Mucosa of stomach (tissue), 1 donor: ENCODE measurements at regions not wholly inside any gene's neighbourhood (a gene's known extent, or its start where the extent isn't known, plus 50 kb on each side); places are given as distances from the start of the nearest gene placed in this dataset.

Source experiments
- H3K27me3 ChIP-seq: one replicate; pipeline ENCODE4 v1.7.0; 2013; ENCODE audit warnings: mild to moderate bottlenecking, low read length; ENCODE audit not compliant: control insufficient read depth, insufficient read depth
- H3K36me3 ChIP-seq: one replicate; pipeline ENCODE4 v1.7.0; 2013; ENCODE audit warnings: low read length; ENCODE audit not compliant: control insufficient read depth, insufficient read depth
- H3K4me1 ChIP-seq: one replicate; pipeline ENCODE4 v1.7.0; 2013; ENCODE audit warnings: mild to moderate bottlenecking, low read length; ENCODE audit not compliant: control insufficient read depth, insufficient read depth
- H3K4me3 ChIP-seq: one replicate; pipeline ENCODE4 v1.7.0; 2013; ENCODE audit warnings: low read length
- H3K9ac ChIP-seq: one replicate; pipeline ENCODE4 v1.7.0; 2013; ENCODE audit warnings: mild to moderate bottlenecking, low read length, moderate library complexity
- H3K9me3 ChIP-seq: one replicate; pipeline ENCODE4 v1.7.0; 2013; ENCODE audit warnings: mild to moderate bottlenecking, low read length, moderate library complexity; ENCODE audit not compliant: control insufficient read depth
- donor health status: Pancreatic carcinoma.

DNA sequence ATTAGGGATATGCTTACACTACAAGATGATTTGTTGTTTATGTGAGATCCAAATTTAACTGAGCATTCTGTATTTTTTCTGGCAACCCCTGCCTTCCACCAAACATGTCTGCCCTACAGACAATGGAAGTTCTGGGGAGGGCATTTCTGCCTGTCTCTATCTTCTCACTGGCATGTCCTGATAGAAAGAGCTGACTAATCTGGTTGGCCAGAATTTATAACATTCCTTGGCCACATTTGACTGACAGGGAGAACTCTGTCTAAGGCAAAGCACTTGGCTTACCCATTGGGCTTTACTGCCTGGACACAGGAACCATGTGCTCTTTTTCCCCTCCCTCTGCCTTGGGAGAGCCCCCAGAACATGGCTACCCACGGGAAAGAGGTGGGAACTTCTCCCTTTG lies 70.6 kb upstream of the TMEM178A start:
- no peak overlapping the region for H3K9ac ChIP-seq
- no peaks in the 10 kb centered on the region for H3K4me1 ChIP-seq
- no peak overlapping the region for H3K4me3 ChIP-seq
- H3K27me3 ChIP-seq: no peaks in the 10 kb centered on the region
- H3K36me3 ChIP-seq: no peaks in the 10 kb centered on the region
- H3K9me3 ChIP-seq: no peaks in the 10 kb centered on the region

DNA sequence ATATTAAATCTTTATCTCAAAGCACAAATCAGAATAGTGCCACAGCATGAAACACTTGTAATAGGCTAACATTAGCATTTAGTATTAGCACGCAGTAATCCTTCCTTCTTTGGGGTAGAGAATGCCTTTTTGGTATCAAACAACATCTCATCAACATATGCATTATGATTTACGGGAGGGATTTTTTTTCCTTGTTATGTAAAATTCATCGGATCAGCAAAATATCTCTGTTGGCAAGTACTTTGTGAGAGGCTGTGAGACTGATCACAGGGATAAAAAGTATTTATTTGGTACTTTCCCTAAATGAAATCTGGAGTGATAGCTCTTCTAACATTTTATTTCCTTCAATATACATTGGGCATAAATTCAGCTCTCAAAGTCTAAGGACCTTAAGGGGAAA lies 68.4 kb upstream of the TMEM178A start:
- Histone ChIP-seq H3K4me3 (no peak overlapping the region), H3K4me1 (no peaks in the 10 kb centered on the region), H3K9me3 (no peaks in the 10 kb centered on the region), H3K36me3 (no peaks in the 10 kb centered on the region), H3K9ac (no peak overlapping the region), H3K27me3 (no peaks in the 10 kb centered on the region)

- no peak overlapping the region for H3K9ac ChIP-seq
- no peaks in the 10 kb centered on the region for H3K4me1 ChIP-seq
- no peaks in the 10 kb centered on the region for H3K9me3 ChIP-seq
- H3K36me3 ChIP-seq: no peaks in the 10 kb centered on the region
- H3K27me3 ChIP-seq: peaks cover 4% of the 10 kb centered on the region
- H3K4me3 ChIP-seq: no peak overlapping the region
These were observed 63.1 kb upstream of the TMEM178A start for GRCh38 chr2:39602616-39603015.

DNA sequence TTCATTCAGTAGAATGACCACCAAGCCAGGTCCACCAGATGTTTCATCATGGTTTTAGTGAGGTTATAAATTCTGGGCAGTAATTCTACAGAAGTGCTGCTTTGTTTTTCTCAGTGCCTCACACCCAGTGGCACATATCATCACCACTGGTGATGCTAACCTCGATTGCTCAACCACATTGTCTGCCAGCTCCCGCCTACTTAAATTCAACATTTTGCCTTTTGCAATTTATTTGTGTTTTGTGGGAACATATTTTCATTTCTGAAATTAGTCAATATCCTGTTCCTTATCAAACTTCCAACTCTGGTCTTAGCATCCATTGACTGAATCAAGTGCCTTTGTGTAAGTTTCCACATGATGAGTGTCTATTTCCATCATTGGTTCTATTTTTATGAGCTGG lies 62.3 kb upstream of the TMEM178A start:
- Histone ChIP-seq H3K9ac (no peak overlapping the region), H3K4me3 (no peak overlapping the region), H3K9me3 (no peaks in the 10 kb centered on the region), H3K4me1 (no peaks in the 10 kb centered on the region), H3K36me3 (no peaks in the 10 kb centered on the region), H3K27me3 (peaks cover 4% of the 10 kb centered on the region)

DNA sequence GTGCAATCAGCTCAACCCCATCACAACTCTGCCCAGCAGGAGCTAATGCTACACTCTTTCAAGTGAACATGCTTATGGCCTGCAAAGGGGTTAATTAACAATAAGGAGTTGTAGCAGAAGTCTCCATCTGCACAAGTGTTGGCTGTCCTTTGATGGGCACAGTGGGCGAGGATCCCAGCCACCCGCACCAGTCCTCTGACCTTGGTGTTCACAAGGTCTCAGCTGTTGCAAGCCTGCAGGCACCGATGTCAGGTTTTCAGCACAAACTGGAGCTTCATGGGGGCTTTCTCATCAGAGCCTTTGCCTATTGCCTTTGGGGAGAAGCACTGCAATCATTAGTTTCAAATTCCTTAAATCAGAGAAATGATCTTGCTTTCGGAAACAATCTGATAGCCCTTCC lies 60.9 kb upstream of the TMEM178A start:
- Histone ChIP-seq H3K9ac (no peak overlapping the region), H3K27me3 (peaks cover 4% of the 10 kb centered on the region), H3K36me3 (no peaks in the 10 kb centered on the region), H3K4me1 (no peaks in the 10 kb centered on the region), H3K9me3 (no peaks in the 10 kb centered on the region), H3K4me3 (no peak overlapping the region)

GRCh38 chr2:39606585-39606984 lies 59.1 kb upstream of the TMEM178A start:
- Histone ChIP-seq H3K4me3 (no peak overlapping the region), H3K36me3 (no peaks in the 10 kb centered on the region), H3K27me3 (peaks cover 4% of the 10 kb centered on the region), H3K9ac (no peak overlapping the region), H3K4me1 (no peaks in the 10 kb centered on the region), H3K9me3 (no peaks in the 10 kb centered on the region)

DNA sequence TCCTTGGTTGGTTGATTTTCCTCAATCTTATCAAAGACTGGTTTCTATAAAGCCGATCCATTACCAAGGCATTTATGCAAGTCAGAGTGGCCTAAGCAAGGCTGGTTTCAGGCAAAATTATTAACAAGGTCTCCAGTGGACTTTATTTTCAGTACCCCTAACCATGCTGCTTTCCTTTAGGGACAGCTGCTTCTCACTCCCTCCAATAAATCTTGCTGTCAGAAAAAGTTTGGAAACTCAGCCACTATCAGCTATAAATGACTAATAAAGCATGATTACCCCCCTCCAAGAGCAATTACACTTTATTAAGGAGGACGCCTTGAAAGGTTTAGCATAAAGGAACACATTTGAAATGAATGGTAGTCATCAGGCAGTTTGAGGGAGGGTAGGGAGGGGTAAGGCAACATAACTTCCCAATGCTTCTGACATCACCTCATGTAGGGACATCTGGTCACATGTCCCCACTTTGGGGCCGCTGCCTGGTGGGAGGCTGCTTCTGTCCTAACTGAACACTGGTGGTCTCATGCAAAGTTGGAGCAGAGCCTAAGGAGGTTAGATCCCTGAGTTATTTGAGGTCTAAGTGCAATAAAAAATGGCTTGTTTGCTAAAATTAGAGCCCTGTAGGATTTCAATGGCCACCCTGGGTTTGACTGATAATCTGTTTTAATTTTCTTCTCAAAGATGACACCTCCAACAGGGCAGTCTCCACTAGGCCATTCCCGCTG lies 58.0 kb upstream of the TMEM178A start:
- Histone ChIP-seq H3K27me3 (peaks cover 4% of the 10 kb centered on the region), H3K36me3 (no peaks in the 10 kb centered on the region), H3K9ac (no peak overlapping the region), H3K4me1 (no peaks in the 10 kb centered on the region), H3K4me3 (no peak overlapping the region), H3K9me3 (no peaks in the 10 kb centered on the region)

DNA sequence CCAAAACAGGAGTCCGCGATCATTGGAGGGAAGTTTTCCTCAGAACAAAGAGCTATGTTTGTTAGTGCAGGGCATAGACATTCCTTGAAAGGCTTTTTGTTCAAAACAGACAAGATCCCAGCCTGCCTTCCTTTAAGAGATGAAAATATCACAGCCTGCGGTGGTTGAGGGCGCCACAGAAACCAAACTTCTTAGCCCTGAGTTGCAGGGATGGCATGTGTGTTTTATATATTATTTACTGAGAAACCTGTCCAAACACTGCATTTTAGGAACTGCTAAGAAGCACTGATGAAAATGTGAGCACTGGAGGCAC lies 57.5 kb upstream of the TMEM178A start:
- Histone ChIP-seq H3K4me3 (no peak overlapping the region), H3K4me1 (no peaks in the 10 kb centered on the region), H3K27me3 (peaks cover 4% of the 10 kb centered on the region), H3K9ac (no peak overlapping the region), H3K9me3 (no peaks in the 10 kb centered on the region), H3K36me3 (no peaks in the 10 kb centered on the region)

GRCh38 chr2:39608686-39609441 lies 56.9 kb upstream of the TMEM178A start:
- H3K4me3 ChIP-seq: no peak overlapping the region
- no peak overlapping the region for H3K9ac ChIP-seq
- H3K4me1 ChIP-seq: no peaks in the 10 kb centered on the region
- H3K9me3 ChIP-seq: no peaks in the 10 kb centered on the region
- H3K27me3 ChIP-seq: peaks cover 4% of the 10 kb centered on the region
- no peaks in the 10 kb centered on the region for H3K36me3 ChIP-seq

DNA sequence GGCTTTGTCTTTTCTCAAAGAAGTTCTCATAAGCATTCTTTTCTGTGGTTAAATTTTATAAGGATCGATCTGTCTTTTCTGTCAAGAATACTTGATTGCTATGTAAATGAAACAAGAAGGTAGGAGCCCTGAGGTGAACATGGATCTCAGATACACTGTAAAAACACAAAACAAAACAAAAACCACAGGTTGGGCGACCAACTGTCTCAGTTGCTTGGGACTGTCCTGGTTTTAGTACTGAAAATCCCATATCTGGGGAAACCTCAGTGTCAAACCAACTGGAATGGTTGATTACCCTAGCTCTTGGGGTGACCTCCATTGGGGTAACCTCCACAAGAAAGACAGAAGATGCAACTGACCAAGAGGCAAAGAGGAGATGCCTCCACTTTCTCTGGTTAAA lies 55.8 kb upstream of the TMEM178A start:
- Histone ChIP-seq H3K36me3 (no peaks in the 10 kb centered on the region), H3K4me1 (no peaks in the 10 kb centered on the region), H3K9me3 (no peaks in the 10 kb centered on the region), H3K4me3 (no peak overlapping the region), H3K9ac (no peak overlapping the region), H3K27me3 (peaks cover 4% of the 10 kb centered on the region)

- Histone ChIP-seq H3K27me3 (no peaks in the 10 kb centered on the region), H3K36me3 (no peaks in the 10 kb centered on the region)
These were observed 50.0 kb upstream of the TMEM178A start for GRCh38 chr2:39615675-39616074.

More at GRCh38 chr2:39615675-39616074, 50.0 kb upstream of the TMEM178A start:
- no peaks in the 10 kb centered on the region for H3K4me1 ChIP-seq
- no peak overlapping the region for H3K4me3 ChIP-seq
- H3K9me3 ChIP-seq: no peaks in the 10 kb centered on the region
- no peak overlapping the region for H3K9ac ChIP-seq
